ENCODE measurements at regions not wholly inside any gene's neighbourhood (a gene's known extent, or its start where the extent isn't known, plus 50 kb on each side); places are given as distances from the start of the nearest gene placed in this dataset.
"Not testable (repeated sequence)": the region's sequence is repeated elsewhere in the genome, so short reads cannot be mapped to it uniquely, and the experiment has no call there.

DNA sequence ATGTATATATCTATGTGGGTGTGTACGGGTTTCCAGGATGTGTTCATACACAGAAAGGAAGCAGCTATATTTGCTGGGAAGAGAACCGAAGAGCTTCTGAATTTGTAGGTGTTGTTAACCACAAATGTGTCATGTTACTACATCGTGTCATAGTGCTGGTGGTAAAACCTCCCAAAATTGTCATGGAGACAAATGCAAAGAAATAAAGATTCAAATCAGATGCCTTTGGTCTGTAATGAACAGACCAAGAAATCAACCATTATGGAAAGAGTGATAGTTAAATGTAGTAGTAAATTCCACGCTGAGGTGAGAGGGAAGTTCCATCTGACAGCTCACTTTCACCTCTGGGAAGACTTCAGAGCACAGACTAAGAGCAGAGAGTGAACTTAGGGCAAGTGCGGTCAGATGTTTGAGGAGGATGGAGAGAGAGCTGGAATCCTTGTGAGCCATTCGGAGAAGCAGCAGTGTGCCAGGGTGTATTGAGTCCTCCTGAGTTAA, 487.5 kb downstream of the TMEM121 start:
- DNase-seq (ENCODE audit: low spot score) = no peak
- in situ Hi-C loops (cut with MboI; ENCODE audit: low pct_unique_long_range_greater_than_20kb, low sequenced_read_pairs, unreplicated experiment) = no loop called here

GRCh38 chr14:106017952-106018351, 491.6 kb downstream of the TMEM121 start:
- DNase-seq (ENCODE audit: low spot score); in situ Hi-C loops (cut with MboI; ENCODE audit: low pct_unique_long_range_greater_than_20kb, low sequenced_read_pairs, unreplicated experiment): not testable (repeated sequence)

More for the DNA sequence above, 487.5 kb downstream of the TMEM121 start:
- no peak for TF ChIP-seq CTCF (IDR thresholded peaks at IDR 0.05; ENCODE audit: extremely low read depth, insufficient read depth, missing control alignments)

- in situ Hi-C loops (cut with MboI; ENCODE audit: low pct_unique_long_range_greater_than_20kb, low sequenced_read_pairs, unreplicated experiment) = no loop called here
- no peak for TF ChIP-seq CTCF (IDR thresholded peaks at IDR 0.05; ENCODE audit: extremely low read depth, insufficient read depth, missing control alignments)
- DNase-seq (ENCODE audit: low spot score) = no peak
Measured at GRCh38 chr14:106021832-106022231, 495.4 kb downstream of the TMEM121 start.

DNA sequence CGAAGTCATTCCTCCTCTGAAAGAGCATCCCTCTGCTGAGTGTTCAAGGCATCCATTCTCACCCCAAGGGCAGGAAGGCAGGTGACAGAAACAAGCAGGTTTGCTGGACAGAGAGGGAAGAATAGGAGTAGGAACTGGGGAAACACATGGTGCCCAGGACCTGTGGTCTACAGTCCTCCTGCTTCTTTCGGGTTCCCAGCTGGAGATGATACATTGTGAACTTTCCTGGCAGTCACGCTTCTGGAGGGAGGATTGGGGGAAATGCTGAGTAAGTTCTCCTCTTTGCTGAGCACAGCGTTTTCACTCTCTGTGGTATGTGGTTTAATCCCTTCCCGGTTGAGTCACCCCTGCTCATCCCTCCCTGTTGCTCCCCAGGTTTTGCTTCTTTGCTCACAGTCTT, 496.3 kb downstream of the TMEM121 start:
- DNase-seq (ENCODE audit: low spot score); in situ Hi-C loops (cut with MboI; ENCODE audit: low pct_unique_long_range_greater_than_20kb, low sequenced_read_pairs, unreplicated experiment): not testable (repeated sequence)

- no peak for DNase-seq (ENCODE audit: low spot score)
- in situ Hi-C loops (cut with MboI; ENCODE audit: low pct_unique_long_range_greater_than_20kb, low sequenced_read_pairs, unreplicated experiment) = no loop called here
- TF ChIP-seq CTCF (IDR thresholded peaks at IDR 0.05; ENCODE audit: extremely low read depth, insufficient read depth, missing control alignments) = no peak
Measured at GRCh38 chr14:106023411-106023810, 497.0 kb downstream of the TMEM121 start.

DNA sequence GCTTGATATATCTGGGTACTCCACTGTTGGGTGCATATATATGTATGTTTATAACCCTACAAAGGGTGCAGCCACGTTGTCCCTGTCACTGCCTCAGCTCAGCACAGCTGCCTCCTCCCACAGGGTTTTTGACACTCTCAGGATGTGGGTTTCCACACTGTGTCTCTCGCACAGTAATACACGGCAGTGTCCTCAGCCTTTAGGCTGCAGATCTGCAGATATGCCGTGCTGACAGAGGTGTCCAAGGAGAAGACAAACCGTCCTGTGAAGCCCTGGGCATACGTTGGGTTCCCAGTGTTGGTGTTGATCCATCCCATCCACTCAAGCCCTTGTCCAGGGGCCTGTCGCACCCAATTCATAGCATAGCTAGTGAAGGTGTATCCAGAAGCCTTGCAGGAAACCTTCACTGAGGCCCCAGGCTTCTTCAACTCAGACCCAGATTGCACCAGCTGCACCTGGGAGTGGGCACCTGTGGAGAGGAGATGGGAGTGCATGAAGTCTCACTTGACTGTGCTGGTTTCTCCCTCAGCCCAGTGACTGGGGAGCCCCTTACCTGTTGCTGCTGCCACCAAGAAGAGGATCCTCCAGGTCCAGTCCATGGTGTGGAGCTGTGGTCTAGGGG, 498.7 kb downstream of the TMEM121 start:
- no peak for TF ChIP-seq CTCF (IDR thresholded peaks at IDR 0.05; ENCODE audit: extremely low read depth, insufficient read depth, missing control alignments)
- in situ Hi-C loops (cut with MboI; ENCODE audit: low pct_unique_long_range_greater_than_20kb, low sequenced_read_pairs, unreplicated experiment) = no loop called here
- no peak for DNase-seq (ENCODE audit: low spot score)

DNA sequence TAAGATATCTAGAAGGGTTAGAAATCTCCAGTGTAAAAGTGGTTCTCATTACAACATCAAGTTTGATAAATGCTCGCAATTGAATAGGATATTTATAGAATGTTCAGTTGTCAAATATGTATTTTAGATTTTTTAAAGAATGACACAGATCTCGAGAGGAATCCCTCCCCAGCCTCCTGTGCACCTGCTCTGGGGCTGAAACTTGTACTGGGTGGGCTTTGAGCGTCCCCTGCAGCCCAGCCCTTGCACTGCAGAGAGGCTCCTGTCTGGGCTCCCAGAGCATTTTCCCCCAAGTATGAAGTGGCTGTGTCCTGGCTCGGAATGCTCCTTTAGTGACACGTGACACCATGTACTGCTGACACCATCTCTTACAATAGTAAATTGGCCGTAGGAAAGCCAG, 499.6 kb downstream of the TMEM121 start:
- no peak for DNase-seq (ENCODE audit: low spot score)
- in situ Hi-C loops (cut with MboI; ENCODE audit: low pct_unique_long_range_greater_than_20kb, low sequenced_read_pairs, unreplicated experiment) = no loop called here
- TF ChIP-seq CTCF (IDR thresholded peaks at IDR 0.05; ENCODE audit: extremely low read depth, insufficient read depth, missing control alignments) = peak; percentile 16

DNA sequence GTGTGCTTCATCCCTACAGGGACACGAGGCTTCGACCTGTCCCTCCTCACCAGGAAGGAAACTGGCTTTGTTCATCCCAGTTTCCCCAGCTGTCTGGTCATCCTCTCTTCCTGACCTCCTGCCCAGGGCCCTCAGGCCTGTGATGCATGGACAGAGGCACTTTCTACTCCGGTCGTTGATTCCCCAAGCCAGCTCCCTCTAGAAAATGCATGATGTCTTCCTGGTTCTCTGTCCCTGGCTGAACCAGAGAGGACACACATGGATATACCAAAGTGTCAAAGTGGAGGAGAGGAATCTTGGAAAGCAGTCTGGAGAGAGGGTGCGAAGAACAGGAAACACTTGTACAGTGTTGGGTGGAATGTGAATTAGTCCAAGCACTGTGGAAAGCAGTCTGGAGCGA, 501.4 kb downstream of the TMEM121 start:
- in situ Hi-C loops (cut with MboI; ENCODE audit: low pct_unique_long_range_greater_than_20kb, low sequenced_read_pairs, unreplicated experiment); DNase-seq (ENCODE audit: low spot score): not testable (repeated sequence)
